H9 (cell line): ENCODE measurements at regions not wholly inside any gene's neighbourhood (a gene's known extent, or its start where the extent isn't known, plus 50 kb on each side); places are given as distances from the start of the nearest gene placed in this dataset.

Experiments used
- DNase-seq: peaks from one replicate; pipeline ENCODE4 v3.0.0-alpha.2; 2017
- H2AFZ ChIP-seq: one replicate; pipeline ENCODE4 v1.6.1; 2013; ENCODE audit warnings: mild to moderate bottlenecking, low read length, control low read depth, moderate library complexity
- H2AK5ac ChIP-seq: 2 replicates; pipeline ENCODE4 v1.6.1; 2013; ENCODE audit warnings: low read length, control low read depth, mixed read lengths; ENCODE audit not compliant: insufficient read length
- H2BK120ac ChIP-seq: one replicate; pipeline ENCODE4 v1.6.1; 2013; ENCODE audit warnings: low read depth, mild to moderate bottlenecking, low read length, control low read depth, inconsistent platforms; ENCODE audit not compliant: poor library complexity, severe bottlenecking
- H2BK12ac ChIP-seq: 2 replicates; pipeline ENCODE4 v1.6.1; 2013; ENCODE audit warnings: low read length, control low read depth, mixed read lengths, low read depth; ENCODE audit not compliant: insufficient read length
- H2BK15ac ChIP-seq: 2 replicates; pipeline ENCODE4 v1.6.1; 2013; ENCODE audit warnings: low read depth, low read length, control low read depth
- H2BK20ac ChIP-seq: one replicate; pipeline ENCODE4 v1.6.1; 2013; ENCODE audit warnings: low read depth, mild to moderate bottlenecking, low read length, control low read depth, inconsistent platforms; ENCODE audit not compliant: poor library complexity, severe bottlenecking
- H2BK5ac ChIP-seq: 2 replicates; pipeline ENCODE4 v1.6.1; 2013; ENCODE audit warnings: low read length, control low read depth, mixed read lengths; ENCODE audit not compliant: insufficient read length
- H3K14ac ChIP-seq: 2 replicates; pipeline ENCODE4 v1.6.1; 2013; ENCODE audit warnings: low read length, control low read depth; ENCODE audit not compliant: insufficient read depth
- H3K18ac ChIP-seq: 2 replicates; pipeline ENCODE4 v1.6.1; 2013; ENCODE audit warnings: low read depth, mild to moderate bottlenecking, mixed read lengths, low read length, control low read depth; ENCODE audit not compliant: insufficient read length
- H3K23ac ChIP-seq: 2 replicates; pipeline ENCODE4 v1.6.1; 2013; ENCODE audit warnings: low read length, control low read depth, mixed read lengths, low read depth; ENCODE audit not compliant: insufficient read length
- H3K23me2 ChIP-seq: 2 replicates; pipeline ENCODE4 v1.6.1; 2013; ENCODE audit warnings: low read depth, mild to moderate bottlenecking, mixed read lengths, low read length, control low read depth; ENCODE audit not compliant: insufficient read length, poor library complexity, severe bottlenecking
- H3K27ac ChIP-seq: 2 replicates; pipeline ENCODE4 v1.5.1; 2013; ENCODE audit warnings: low read length, control low read depth, mixed read lengths, low read depth; ENCODE audit not compliant: insufficient read length
- H3K27me3 ChIP-seq: 2 replicates; pipeline ENCODE4 v1.6.1; 2013; ENCODE audit warnings: low read length, control low read depth, inconsistent platforms; ENCODE audit not compliant: insufficient read depth
- H3K4ac ChIP-seq: 2 replicates; pipeline ENCODE4 v1.6.1; 2013; ENCODE audit warnings: low read depth, mild to moderate bottlenecking, control low read depth, inconsistent platforms, low read length, moderate library complexity
- H3K4me1 ChIP-seq: 2 replicates; pipeline ENCODE4 v1.6.1; 2013; ENCODE audit warnings: low read length, control low read depth, inconsistent platforms; ENCODE audit not compliant: insufficient read depth
- H3K4me2 ChIP-seq: 2 replicates; pipeline ENCODE4 v1.6.1; 2013; ENCODE audit warnings: low read length, control low read depth, mixed read lengths; ENCODE audit not compliant: insufficient read length, insufficient read depth
- H3K56ac ChIP-seq: 2 replicates; pipeline ENCODE4 v1.6.1; 2013; ENCODE audit warnings: low read depth, mild to moderate bottlenecking, mixed read lengths, low read length, control low read depth; ENCODE audit not compliant: insufficient read length
- H3K79me1 ChIP-seq: 2 replicates; pipeline ENCODE4 v1.6.1; 2013; ENCODE audit warnings: low read depth, mild to moderate bottlenecking, moderate library complexity, low read length, control low read depth, inconsistent platforms; ENCODE audit not compliant: insufficient read depth, poor library complexity, severe bottlenecking
- H3K79me2 ChIP-seq: 2 replicates; pipeline ENCODE4 v1.6.1; 2013; ENCODE audit warnings: low read length, control low read depth, inconsistent platforms; ENCODE audit not compliant: insufficient read depth
- H3K9ac ChIP-seq: 2 replicates; pipeline ENCODE4 v1.6.1; 2013; ENCODE audit warnings: low read length, control low read depth, mixed read lengths; ENCODE audit not compliant: insufficient read length; ENCODE audit errors: extremely low read depth
- H3K9me3 ChIP-seq: one replicate; pipeline ENCODE4 v1.6.1; 2013; ENCODE audit warnings: low read depth, low read length, inconsistent platforms; ENCODE audit not compliant: control insufficient read depth
- H3T11ph ChIP-seq: one replicate; pipeline ENCODE4 v1.6.1; 2013; ENCODE audit warnings: mild to moderate bottlenecking, low read length, control low read depth, inconsistent platforms
- H4K20me1 ChIP-seq: one replicate; pipeline ENCODE4 v1.6.1; 2013; ENCODE audit not compliant: control insufficient read depth, insufficient read length, insufficient read depth
- H4K5ac ChIP-seq: 2 replicates; pipeline ENCODE4 v1.6.1; 2013; ENCODE audit warnings: low read depth, mild to moderate bottlenecking, mixed read lengths, low read length, control low read depth; ENCODE audit not compliant: insufficient read length
- H4K8ac ChIP-seq: replicated peaks from 2 replicates; pipeline ENCODE4 v1.6.1; 2013; ENCODE audit warnings: low read length, control low read depth, mixed read lengths, low read depth; ENCODE audit not compliant: insufficient read length
- H4K91ac ChIP-seq: 2 replicates; pipeline ENCODE4 v1.6.1; 2013; ENCODE audit warnings: low read depth, mild to moderate bottlenecking, moderate library complexity, mixed read lengths, low read length, control low read depth; ENCODE audit not compliant: insufficient read length
- H3K27ac Mint-ChIP-seq, 3 experiments: 2 replicates in 2 of 3; 3 replicates in 1 of 3; pipeline ENCODE4 v1.8.0; 2020 to 2021; ENCODE audit warnings: mixed read lengths in 3 of 3, mild to moderate bottlenecking in 1 of 3, moderate library complexity in 1 of 3
- H3K27me3 Mint-ChIP-seq: 2 replicates; pipeline ENCODE4 v1.8.0; 2021; ENCODE audit warnings: low read depth, mild to moderate bottlenecking, moderate library complexity, mixed read lengths
- H3K36me3 Mint-ChIP-seq, 3 experiments: 2 replicates in 2 of 3; 3 replicates in 1 of 3; pipeline ENCODE4 v1.8.0; 2020 to 2021; ENCODE audit warnings: low read depth in 3 of 3, mixed read lengths in 3 of 3; ENCODE audit not compliant: insufficient read depth in 1 of 3
- H3K4me1 Mint-ChIP-seq, 2 experiments: 2 replicates each; pipeline ENCODE4 v1.8.0; 2020; ENCODE audit warnings: mixed read lengths in 2 of 2
- H3K4me3 Mint-ChIP-seq, 2 experiments: 2 replicates in 1 of 2; 3 replicates in 1 of 2; pipeline ENCODE4 v1.8.0; 2020 to 2021; ENCODE audit warnings: mild to moderate bottlenecking in 2 of 2, mixed read lengths in 2 of 2, moderate library complexity in 1 of 2
- H3K9me3 Mint-ChIP-seq, 2 experiments: 2 replicates in 1 of 2; 3 replicates in 1 of 2; pipeline ENCODE4 v1.8.0; 2020; ENCODE audit warnings: mild to moderate bottlenecking in 2 of 2, mixed read lengths in 2 of 2, moderate library complexity in 1 of 2
- WGBS: extraction: QIAGEN DNeasy Blood & Tissue Kit; methylation state at CpG from one replicate; pipeline ENCODE4 v1.1.7; 2013; ENCODE audit warnings: missing lambda C conversion rate, low lambda C conversion rate, mixed read lengths; ENCODE audit not compliant: insufficient read length; ENCODE audit errors: extremely low coverage; 5-methylcytosine and 5-hydroxymethylcytosine counted together
- TF ChIP-seq, protein P1 (sequence below): fragments of 200-600 bp; sonication (generic); conservative IDR thresholded peaks from 3 replicates; pipeline ENCODE4 v1.8.0; 2021; ENCODE audit warnings: antibody characterized with exemption, mild to moderate bottlenecking

DNA sequence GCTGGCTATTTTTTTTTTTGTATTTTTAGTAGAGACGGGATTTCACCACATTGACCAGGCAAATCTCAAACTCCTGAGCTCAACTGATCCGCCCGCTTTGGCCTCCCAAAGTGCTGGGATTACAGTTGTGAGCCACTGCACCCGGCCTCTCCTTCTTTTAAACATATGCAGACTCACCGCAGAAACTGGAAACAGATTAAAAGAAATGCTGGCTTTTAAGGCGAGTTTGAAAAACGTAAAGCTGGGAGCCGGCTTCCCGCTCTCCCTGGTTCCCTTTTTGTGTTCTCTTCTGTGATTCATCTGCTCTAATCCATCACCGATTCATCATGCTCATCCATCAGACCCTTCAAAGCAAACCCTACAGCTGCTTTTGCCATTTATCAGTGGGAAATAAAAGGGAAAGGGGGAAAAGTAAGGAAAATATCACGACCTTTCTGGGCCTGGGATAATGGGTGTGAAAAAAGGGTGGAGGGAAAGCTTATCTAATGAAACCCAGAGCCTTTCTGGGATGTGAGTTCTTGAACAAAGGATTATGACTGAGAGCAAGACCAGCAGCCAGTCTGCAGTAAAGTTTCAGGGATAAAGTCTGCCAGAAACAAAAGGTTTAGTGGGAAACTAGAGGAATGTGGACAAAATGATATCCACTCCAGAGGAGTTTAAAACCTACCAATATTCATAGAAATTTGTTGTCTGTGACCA, 92.3 kb upstream of the LRIG1 start:
- no peak overlapping the region for H4K5ac ChIP-seq
- H3K4me3 Mint-ChIP-seq, result peak overlapping the region in 1 of 2 experiments; percentile 21; a peak in 2 of 5 replicates
- H3K4me1 Mint-ChIP-seq, result peaks cover 32 to 37% of the 10 kb centered on the region in 2 experiments
- WGBS, result no CpG with 5 or more reads among the region's 11 CpGs
- no peak overlapping the region for H4K91ac ChIP-seq
- no peaks in the 10 kb centered on the region for H3K27me3 ChIP-seq
- no peaks in the 10 kb centered on the region for H3K27me3 Mint-ChIP-seq
- H3K36me3 Mint-ChIP-seq, result no peaks in the 10 kb centered on the region
- peaks cover 5% of the 10 kb centered on the region; the same call in 1 of the 2 replicates for H3K4me1 ChIP-seq
- no peak overlapping the region for H2BK15ac ChIP-seq
- H2BK120ac ChIP-seq, result no peak overlapping the region
- no peaks in the 10 kb centered on the region for H3K23me2 ChIP-seq
- no peaks in the 10 kb centered on the region for H3K79me1 ChIP-seq
- H3K4ac ChIP-seq, result no peak overlapping the region
- no peak overlapping the region for H2AK5ac ChIP-seq
- peak overlapping the region; percentile 81 to 90 (median 86) for H3K27ac Mint-ChIP-seq
- H3K79me2 ChIP-seq, result no peaks in the 10 kb centered on the region
- TF ChIP-seq, protein P1, sequence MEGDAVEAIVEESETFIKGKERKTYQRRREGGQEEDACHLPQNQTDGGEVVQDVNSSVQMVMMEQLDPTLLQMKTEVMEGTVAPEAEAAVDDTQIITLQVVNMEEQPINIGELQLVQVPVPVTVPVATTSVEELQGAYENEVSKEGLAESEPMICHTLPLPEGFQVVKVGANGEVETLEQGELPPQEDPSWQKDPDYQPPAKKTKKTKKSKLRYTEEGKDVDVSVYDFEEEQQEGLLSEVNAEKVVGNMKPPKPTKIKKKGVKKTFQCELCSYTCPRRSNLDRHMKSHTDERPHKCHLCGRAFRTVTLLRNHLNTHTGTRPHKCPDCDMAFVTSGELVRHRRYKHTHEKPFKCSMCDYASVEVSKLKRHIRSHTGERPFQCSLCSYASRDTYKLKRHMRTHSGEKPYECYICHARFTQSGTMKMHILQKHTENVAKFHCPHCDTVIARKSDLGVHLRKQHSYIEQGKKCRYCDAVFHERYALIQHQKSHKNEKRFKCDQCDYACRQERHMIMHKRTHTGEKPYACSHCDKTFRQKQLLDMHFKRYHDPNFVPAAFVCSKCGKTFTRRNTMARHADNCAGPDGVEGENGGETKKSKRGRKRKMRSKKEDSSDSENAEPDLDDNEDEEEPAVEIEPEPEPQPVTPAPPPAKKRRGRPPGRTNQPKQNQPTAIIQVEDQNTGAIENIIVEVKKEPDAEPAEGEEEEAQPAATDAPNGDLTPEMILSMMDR, result no peak
- no peaks in the 10 kb centered on the region for H3K9me3 ChIP-seq
- H3K4me2 ChIP-seq, result no peak overlapping the region
- H4K20me1 ChIP-seq, result no peaks in the 10 kb centered on the region
- H3K9ac ChIP-seq, result no peak overlapping the region
- no peak overlapping the region for H3T11ph ChIP-seq
- no peak overlapping the region for H2AFZ ChIP-seq
- H2BK5ac ChIP-seq, result no peak overlapping the region
- no peak overlapping the region for H4K8ac ChIP-seq
- H3K18ac ChIP-seq, result no peak overlapping the region
- DNase-seq, result no peak
- no peak overlapping the region for H2BK12ac ChIP-seq
- no peak overlapping the region for H3K14ac ChIP-seq
- H2BK20ac ChIP-seq, result no peak overlapping the region
- H3K9me3 Mint-ChIP-seq, result no peaks in the 10 kb centered on the region
- H3K56ac ChIP-seq, result no peak overlapping the region
- no peak overlapping the region for H3K27ac ChIP-seq
- H3K23ac ChIP-seq, result no peak overlapping the region
